ENCODE measurements at regions not wholly inside any gene's neighbourhood (a gene's known extent, or its start where the extent isn't known, plus 50 kb on each side); places are given as distances from the start of the nearest gene placed in this dataset.

GRCh38 chr10:29181936-29182335, 106.9 kb upstream of the LYZL1 start (continued):
- TF ChIP-seq, protein P1, sequence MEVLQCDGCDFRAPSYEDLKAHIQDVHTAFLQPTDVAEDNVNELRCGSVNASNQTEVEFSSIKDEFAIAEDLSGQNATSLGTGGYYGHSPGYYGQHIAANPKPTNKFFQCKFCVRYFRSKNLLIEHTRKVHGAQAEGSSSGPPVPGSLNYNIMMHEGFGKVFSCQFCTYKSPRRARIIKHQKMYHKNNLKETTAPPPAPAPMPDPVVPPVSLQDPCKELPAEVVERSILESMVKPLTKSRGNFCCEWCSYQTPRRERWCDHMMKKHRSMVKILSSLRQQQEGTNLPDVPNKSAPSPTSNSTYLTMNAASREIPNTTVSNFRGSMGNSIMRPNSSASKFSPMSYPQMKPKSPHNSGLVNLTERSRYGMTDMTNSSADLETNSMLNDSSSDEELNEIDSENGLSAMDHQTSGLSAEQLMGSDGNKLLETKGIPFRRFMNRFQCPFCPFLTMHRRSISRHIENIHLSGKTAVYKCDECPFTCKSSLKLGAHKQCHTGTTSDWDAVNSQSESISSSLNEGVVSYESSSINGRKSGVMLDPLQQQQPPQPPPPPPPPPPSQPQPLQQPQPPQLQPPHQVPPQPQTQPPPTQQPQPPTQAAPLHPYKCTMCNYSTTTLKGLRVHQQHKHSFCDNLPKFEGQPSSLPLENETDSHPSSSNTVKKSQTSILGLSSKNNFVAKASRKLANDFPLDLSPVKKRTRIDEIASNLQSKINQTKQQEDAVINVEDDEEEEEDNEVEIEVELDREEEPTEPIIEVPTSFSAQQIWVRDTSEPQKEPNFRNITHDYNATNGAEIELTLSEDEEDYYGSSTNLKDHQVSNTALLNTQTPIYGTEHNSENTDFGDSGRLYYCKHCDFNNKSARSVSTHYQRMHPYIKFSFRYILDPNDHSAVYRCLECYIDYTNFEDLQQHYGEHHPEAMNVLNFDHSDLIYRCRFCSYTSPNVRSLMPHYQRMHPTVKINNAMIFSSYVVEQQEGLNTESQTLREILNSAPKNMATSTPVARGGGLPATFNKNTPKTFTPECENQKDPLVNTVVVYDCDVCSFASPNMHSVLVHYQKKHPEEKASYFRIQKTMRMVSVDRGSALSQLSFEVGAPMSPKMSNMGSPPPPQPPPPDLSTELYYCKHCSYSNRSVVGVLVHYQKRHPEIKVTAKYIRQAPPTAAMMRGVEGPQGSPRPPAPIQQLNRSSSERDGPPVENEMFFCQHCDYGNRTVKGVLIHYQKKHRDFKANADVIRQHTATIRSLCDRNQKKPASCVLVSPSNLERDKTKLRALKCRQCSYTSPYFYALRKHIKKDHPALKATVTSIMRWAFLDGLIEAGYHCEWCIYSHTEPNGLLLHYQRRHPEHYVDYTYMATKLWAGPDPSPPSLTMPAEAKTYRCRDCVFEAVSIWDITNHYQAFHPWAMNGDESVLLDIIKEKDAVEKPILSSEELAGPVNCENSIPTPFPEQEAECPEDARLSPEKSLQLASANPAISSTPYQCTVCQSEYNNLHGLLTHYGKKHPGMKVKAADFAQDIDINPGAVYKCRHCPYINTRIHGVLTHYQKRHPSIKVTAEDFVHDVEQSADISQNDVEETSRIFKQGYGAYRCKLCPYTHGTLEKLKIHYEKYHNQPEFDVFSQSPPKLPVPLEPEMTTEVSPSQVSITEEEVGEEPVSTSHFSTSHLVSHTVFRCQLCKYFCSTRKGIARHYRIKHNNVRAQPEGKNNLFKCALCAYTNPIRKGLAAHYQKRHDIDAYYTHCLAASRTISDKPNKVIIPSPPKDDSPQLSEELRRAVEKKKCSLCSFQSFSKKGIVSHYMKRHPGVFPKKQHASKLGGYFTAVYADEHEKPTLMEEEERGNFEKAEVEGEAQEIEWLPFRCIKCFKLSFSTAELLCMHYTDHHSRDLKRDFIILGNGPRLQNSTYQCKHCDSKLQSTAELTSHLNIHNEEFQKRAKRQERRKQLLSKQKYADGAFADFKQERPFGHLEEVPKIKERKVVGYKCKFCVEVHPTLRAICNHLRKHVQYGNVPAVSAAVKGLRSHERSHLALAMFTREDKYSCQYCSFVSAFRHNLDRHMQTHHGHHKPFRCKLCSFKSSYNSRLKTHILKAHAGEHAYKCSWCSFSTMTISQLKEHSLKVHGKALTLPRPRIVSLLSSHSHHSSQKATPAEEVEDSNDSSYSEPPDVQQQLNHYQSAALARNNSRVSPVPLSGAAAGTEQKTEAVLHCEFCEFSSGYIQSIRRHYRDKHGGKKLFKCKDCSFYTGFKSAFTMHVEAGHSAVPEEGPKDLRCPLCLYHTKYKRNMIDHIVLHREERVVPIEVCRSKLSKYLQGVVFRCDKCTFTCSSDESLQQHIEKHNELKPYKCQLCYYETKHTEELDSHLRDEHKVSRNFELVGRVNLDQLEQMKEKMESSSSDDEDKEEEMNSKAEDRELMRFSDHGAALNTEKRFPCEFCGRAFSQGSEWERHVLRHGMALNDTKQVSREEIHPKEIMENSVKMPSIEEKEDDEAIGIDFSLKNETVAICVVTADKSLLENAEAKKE (CRISPR knock-in tag; IDR thresholded peaks at IDR 0.05), result no peak
- TF ChIP-seq EZH2phosphoT487 (IDR thresholded peaks at IDR 0.05; ENCODE audit: unreplicated experiment) (no peak), JUNB (IDR thresholded peaks at IDR 0.05; ENCODE audit: unreplicated experiment) (no peak), ETS1 (IDR thresholded peaks at IDR 0.05) (no peak)

- ATAC-seq, result peak; percentile 31; the same call in 2 of the 3 replicates
- peaks cover 5% of the 10 kb centered on the region for H3K27me3 Mint-ChIP-seq (ENCODE audit: insufficient read depth, low read depth, poor library complexity)
- Histone ChIP-seq H3K4me1 (ENCODE audit: insufficient read depth) (no peaks in the 10 kb centered on the region), H3K4me2 (no peak overlapping the region), H3K27me3 (ENCODE audit: insufficient read depth) (no peaks in the 10 kb centered on the region), H3F3A (replicated peaks; ENCODE audit: low read depth) (no peaks in the 10 kb centered on the region), H3K9me2 (ENCODE audit: insufficient read depth) (no peaks in the 10 kb centered on the region; the same call in 1 of the 2 replicates), H3K4me3 (no peak overlapping the region), H3K36me3 (ENCODE audit: insufficient read depth) (no peaks in the 10 kb centered on the region), H3K79me2 (replicated peaks; ENCODE audit: insufficient read depth) (no peaks in the 10 kb centered on the region), H3K27ac (ENCODE audit: low read depth) (no peak overlapping the region), H4K20me1 (replicated peaks; ENCODE audit: insufficient read depth) (no peaks in the 10 kb centered on the region), H2AFZ (no peak overlapping the region)
- H3K9me3 Mint-ChIP-seq, result no peaks in the 10 kb centered on the region
- no peak overlapping the region for H3K4me3 Mint-ChIP-seq
- H3K4me1 Mint-ChIP-seq, result peaks cover 6% of the 10 kb centered on the region; the same call in 2 of the 3 replicates
- H3K27ac Mint-ChIP-seq, result peak overlapping the region; percentile 37; the same call in 1 of the 2 replicates
- DNase-seq (ENCODE audit: low spot score), result peak; percentile 39
- H3K36me3 Mint-ChIP-seq (ENCODE audit: low read depth), result no peaks in the 10 kb centered on the region
- TF ChIP-seq JUNB (IDR thresholded peaks at IDR 0.05; ENCODE audit: unreplicated experiment) (no peak), EZH2 (IDR thresholded peaks at IDR 0.05; ENCODE audit: low read depth, unreplicated experiment) (no peak), ZNF331 (CRISPR knock-in tag; IDR thresholded peaks at IDR 0.05; ENCODE audit: low read depth) (no peak), ZNF114 (CRISPR knock-in tag; IDR thresholded peaks at IDR 0.05) (no peak), STAT1 (IDR thresholded peaks at IDR 0.05; ENCODE audit: unreplicated experiment) (no peak), POLR2AphosphoS5 (IDR thresholded peaks at IDR 0.05; ENCODE audit: low read depth) (no peak), CREB1 (CRISPR knock-in tag; IDR thresholded peaks at IDR 0.05; ENCODE audit: low read depth) (no peak), ETS1 (IDR thresholded peaks at IDR 0.05) (no peak), NANOG (IDR thresholded peaks at IDR 0.05; ENCODE audit: borderline replicate concordance) (no peak)
- TF ChIP-seq, protein P2, sequence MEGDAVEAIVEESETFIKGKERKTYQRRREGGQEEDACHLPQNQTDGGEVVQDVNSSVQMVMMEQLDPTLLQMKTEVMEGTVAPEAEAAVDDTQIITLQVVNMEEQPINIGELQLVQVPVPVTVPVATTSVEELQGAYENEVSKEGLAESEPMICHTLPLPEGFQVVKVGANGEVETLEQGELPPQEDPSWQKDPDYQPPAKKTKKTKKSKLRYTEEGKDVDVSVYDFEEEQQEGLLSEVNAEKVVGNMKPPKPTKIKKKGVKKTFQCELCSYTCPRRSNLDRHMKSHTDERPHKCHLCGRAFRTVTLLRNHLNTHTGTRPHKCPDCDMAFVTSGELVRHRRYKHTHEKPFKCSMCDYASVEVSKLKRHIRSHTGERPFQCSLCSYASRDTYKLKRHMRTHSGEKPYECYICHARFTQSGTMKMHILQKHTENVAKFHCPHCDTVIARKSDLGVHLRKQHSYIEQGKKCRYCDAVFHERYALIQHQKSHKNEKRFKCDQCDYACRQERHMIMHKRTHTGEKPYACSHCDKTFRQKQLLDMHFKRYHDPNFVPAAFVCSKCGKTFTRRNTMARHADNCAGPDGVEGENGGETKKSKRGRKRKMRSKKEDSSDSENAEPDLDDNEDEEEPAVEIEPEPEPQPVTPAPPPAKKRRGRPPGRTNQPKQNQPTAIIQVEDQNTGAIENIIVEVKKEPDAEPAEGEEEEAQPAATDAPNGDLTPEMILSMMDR (conservative IDR thresholded peaks at IDR 0.05; ENCODE audit: low read depth in 2 of 2), result no peak
Observed at GRCh38 chr10:29183301-29183945, 105.4 kb upstream of the LYZL1 start.

Measured in GM23338 (cell line).